ENCODE measurements at regions not wholly inside any gene's neighbourhood (a gene's known extent, or its start where the extent isn't known, plus 50 kb on each side); places are given as distances from the start of the nearest gene placed in this dataset.

GRCh38 chr15:70439880-70440279 lies 323.5 kb downstream of the UACA start:
- no peak for ATAC-seq
- DNase-seq (ENCODE audit: low spot score in 2 of 2), result no peak
- peaks cover 13% of the 10 kb centered on the region for H3K4me1 Mint-ChIP-seq
- H3K36me3 Mint-ChIP-seq, result no peaks in the 10 kb centered on the region
- no peak overlapping the region for H3K4me3 Mint-ChIP-seq
- H3K27ac Mint-ChIP-seq, result no peak overlapping the region
- no peaks in the 10 kb centered on the region for H3K9me3 Mint-ChIP-seq

- Mint-ChIP-seq H3K9me3 (no peaks in the 10 kb centered on the region), H3K36me3 (no peaks in the 10 kb centered on the region), H3K4me1 (peaks cover 15% of the 10 kb centered on the region), H3K27ac (no peak overlapping the region), H3K4me3 (no peak overlapping the region)
- DNase-seq (ENCODE audit: low spot score in 2 of 2), result no peak
- no peak for ATAC-seq
These were observed 324.0 kb downstream of the UACA start for GRCh38 chr15:70439304-70439877.

GRCh38 chr15:70438776-70439175 lies 324.6 kb downstream of the UACA start:
- no peak overlapping the region for H3K27ac Mint-ChIP-seq
- ATAC-seq, result no peak
- peaks cover 15% of the 10 kb centered on the region for H3K4me1 Mint-ChIP-seq
- no peaks in the 10 kb centered on the region for H3K9me3 Mint-ChIP-seq
- H3K4me3 Mint-ChIP-seq, result no peak overlapping the region
- H3K36me3 Mint-ChIP-seq, result no peaks in the 10 kb centered on the region
- DNase-seq (ENCODE audit: low spot score in 2 of 2), result no peak

- Mint-ChIP-seq H3K4me3 (no peak overlapping the region), H3K36me3 (no peaks in the 10 kb centered on the region), H3K9me3 (no peaks in the 10 kb centered on the region), H3K4me1 (peaks cover 15% of the 10 kb centered on the region), H3K27ac (no peak overlapping the region)
- ATAC-seq (no peak), DNase-seq (ENCODE audit: low spot score in 2 of 2) (no peak)
These were observed 325.4 kb downstream of the UACA start for GRCh38 chr15:70437882-70438451.

GRCh38 chr15:70437089-70437488 lies 326.3 kb downstream of the UACA start:
- DNase-seq (ENCODE audit: low spot score in 2 of 2) (no peak), ATAC-seq (no peak)
- Mint-ChIP-seq H3K4me3 (no peak overlapping the region), H3K4me1 (peaks cover 15% of the 10 kb centered on the region), H3K36me3 (no peaks in the 10 kb centered on the region), H3K9me3 (no peaks in the 10 kb centered on the region), H3K27ac (no peak overlapping the region)

- peaks cover 15% of the 10 kb centered on the region for H3K4me1 Mint-ChIP-seq
- H3K4me3 Mint-ChIP-seq, result no peak overlapping the region
- H3K36me3 Mint-ChIP-seq, result no peaks in the 10 kb centered on the region
- DNase-seq (ENCODE audit: low spot score in 2 of 2) (no peak), ATAC-seq (peak; percentile 80)
- H3K27ac Mint-ChIP-seq, result no peak overlapping the region
- no peaks in the 10 kb centered on the region for H3K9me3 Mint-ChIP-seq
These were observed 326.9 kb downstream of the UACA start for GRCh38 chr15:70436428-70436827.

- Mint-ChIP-seq H3K27ac (no peak overlapping the region), H3K4me3 (no peak overlapping the region), H3K4me1 (peaks cover 15% of the 10 kb centered on the region), H3K36me3 (no peaks in the 10 kb centered on the region), H3K9me3 (no peaks in the 10 kb centered on the region)
- no peak for ATAC-seq
- no peak for DNase-seq (ENCODE audit: low spot score in 2 of 2)
These were observed 327.5 kb downstream of the UACA start for GRCh38 chr15:70435872-70436271.

- H3K9me3 Mint-ChIP-seq, result no peaks in the 10 kb centered on the region
- H3K27ac Mint-ChIP-seq, result no peak overlapping the region
- H3K4me1 Mint-ChIP-seq, result peaks cover 15% of the 10 kb centered on the region
- DNase-seq (ENCODE audit: low spot score in 2 of 2) (no peak), ATAC-seq (no peak)
- H3K36me3 Mint-ChIP-seq, result no peaks in the 10 kb centered on the region
- H3K4me3 Mint-ChIP-seq, result no peak overlapping the region
These were observed 328.0 kb downstream of the UACA start for GRCh38 chr15:70435369-70435768.

GRCh38 chr15:70433586-70434324 lies 329.6 kb downstream of the UACA start:
- H3K4me3 Mint-ChIP-seq, result no peak overlapping the region
- ATAC-seq (no peak), DNase-seq (ENCODE audit: low spot score in 2 of 2) (no peak)
- H3K36me3 Mint-ChIP-seq, result no peaks in the 10 kb centered on the region
- H3K4me1 Mint-ChIP-seq, result peaks cover 15% of the 10 kb centered on the region
- no peak overlapping the region for H3K27ac Mint-ChIP-seq
- H3K9me3 Mint-ChIP-seq, result no peaks in the 10 kb centered on the region

- Mint-ChIP-seq H3K4me1 (peaks cover 15% of the 10 kb centered on the region), H3K9me3 (no peaks in the 10 kb centered on the region), H3K36me3 (no peaks in the 10 kb centered on the region), H3K27ac (no peak overlapping the region), H3K4me3 (no peak overlapping the region)
- no peak for ATAC-seq
- no peak for DNase-seq (ENCODE audit: low spot score in 2 of 2)
These were observed 330.3 kb downstream of the UACA start for GRCh38 chr15:70432924-70433495.

- no peak overlapping the region for H3K4me3 Mint-ChIP-seq
- H3K9me3 Mint-ChIP-seq, result no peaks in the 10 kb centered on the region
- no peak for DNase-seq (ENCODE audit: low spot score in 2 of 2)
- H3K36me3 Mint-ChIP-seq, result no peaks in the 10 kb centered on the region
- ATAC-seq, result no peak
- no peak overlapping the region for H3K27ac Mint-ChIP-seq
- peaks cover 15% of the 10 kb centered on the region for H3K4me1 Mint-ChIP-seq
These were observed 331.5 kb downstream of the UACA start for GRCh38 chr15:70431854-70432253.

- Mint-ChIP-seq H3K4me3 (no peak overlapping the region), H3K9me3 (no peaks in the 10 kb centered on the region), H3K4me1 (peaks cover 15% of the 10 kb centered on the region), H3K27ac (no peak overlapping the region), H3K36me3 (no peaks in the 10 kb centered on the region)
- DNase-seq (ENCODE audit: low spot score in 2 of 2) (no peak), ATAC-seq (no peak)
These were observed 332.4 kb upstream of the TLE3 start for GRCh38 chr15:70430069-70430468.

- ATAC-seq, result no peak
- Mint-ChIP-seq H3K4me1 (peaks cover 20% of the 10 kb centered on the region), H3K27ac (no peak overlapping the region), H3K36me3 (no peaks in the 10 kb centered on the region), H3K4me3 (no peak overlapping the region), H3K9me3 (no peaks in the 10 kb centered on the region)
- DNase-seq (ENCODE audit: low spot score in 2 of 2), result no peak
These were observed 331.5 kb upstream of the TLE3 start for GRCh38 chr15:70429056-70429722.

- Mint-ChIP-seq H3K27ac (no peak overlapping the region), H3K9me3 (no peaks in the 10 kb centered on the region), H3K36me3 (no peaks in the 10 kb centered on the region), H3K4me1 (peaks cover 24% of the 10 kb centered on the region), H3K4me3 (no peak overlapping the region)
- DNase-seq (ENCODE audit: low spot score in 2 of 2) (no peak), ATAC-seq (no peak)
These were observed 330.6 kb upstream of the TLE3 start for GRCh38 chr15:70428211-70428822.
